Sigmoid colon (tissue), 6 donors: ENCODE measurements at regions not wholly inside any gene's neighbourhood (a gene's known extent, or its start where the extent isn't known, plus 50 kb on each side); places are given as distances from the start of the nearest gene placed in this dataset.

Experiments used
- DNase-seq: peaks from one replicate; pipeline ENCODE4 v3.0.0-alpha.2; 2019
- H3K27ac ChIP-seq, 4 donors: fragments of 200-600 bp; sonication (generic); one replicate each; pipeline ENCODE4 v1.5.1; 2016 to 2019; ENCODE audit warnings: mild to moderate bottlenecking in 1 of 4
- H3K27me3 ChIP-seq, 3 donors: fragments of 200-600 bp; sonication (generic); one replicate each; pipeline ENCODE4 v1.5.1; 2019; ENCODE audit warnings: mild to moderate bottlenecking in 1 of 3
- H3K36me3 ChIP-seq, 4 donors: fragments of 200-600 bp; sonication (generic); one replicate each; pipeline ENCODE4 v1.5.1; 2016 to 2019
- H3K4me1 ChIP-seq, 4 donors: fragments of 200-600 bp; sonication (generic); one replicate each; pipeline ENCODE4 v1.5.1; 2017 to 2019
- H3K4me3 ChIP-seq, 4 donors: fragments of 200-600 bp; sonication (generic); one replicate each; pipeline ENCODE4 v1.5.1; 2017 to 2019; ENCODE audit warnings: mild to moderate bottlenecking in 2 of 4, moderate library complexity in 1 of 4
- H3K9me3 ChIP-seq, 4 donors: fragments of 200-600 bp in 3 of 4; sonication (generic) in 3 of 4; one replicate each; pipeline versions ENCODE4 v1.5.1 to v1.6.1; 2013 to 2019
- EP300 ChIP-seq, 4 donors: sonication (generic); formaldehyde crosslinking; IDR thresholded peaks; one replicate each; pipeline ENCODE4 v1.6.1; 2017; ENCODE audit warnings: antibody characterized with exemption in 4 of 4
- POLR2A ChIP-seq, 2 donors: fragments of 450-650 bp; IDR thresholded peaks; one replicate each; pipeline ENCODE4 v1.6.1; 2016; ENCODE audit warnings: antibody characterized with exemption in 2 of 2, mild to moderate bottlenecking in 2 of 2, moderate library complexity in 2 of 2
- POLR2AphosphoS5 ChIP-seq, 4 donors: sonication (generic); formaldehyde crosslinking; IDR thresholded peaks; one replicate each; pipeline ENCODE4 v1.6.1; 2017; ENCODE audit warnings: antibody characterized with exemption in 4 of 4
- WGBS, 2 donors: extraction: QIAGEN DNeasy Blood & Tissue Kit; methylation state at CpG; one replicate each; pipeline ENCODE4 v1.1.7; 2013; 5-methylcytosine and 5-hydroxymethylcytosine counted together
- intact Hi-C: fragments of 100-400 bp; cut with DNase I; formaldehyde crosslinking; loops from one replicate; pipeline ENCODE4 v1.15.1; 2023
- TF ChIP-seq, protein P1 (sequence below), 4 experiments: fragments of 450-650 bp in 3 of 4; fragments of 200-600 bp in 1 of 4; IDR thresholded peaks; one replicate each; pipeline ENCODE4 v1.5.1; 2016 to 2019; ENCODE audit warnings: antibody characterized with exemption in 4 of 4, mild to moderate bottlenecking in 3 of 4, moderate library complexity in 2 of 4
- donor health status: healthy with polysubstance abuse.
- donor health status: healthy.

DNA sequence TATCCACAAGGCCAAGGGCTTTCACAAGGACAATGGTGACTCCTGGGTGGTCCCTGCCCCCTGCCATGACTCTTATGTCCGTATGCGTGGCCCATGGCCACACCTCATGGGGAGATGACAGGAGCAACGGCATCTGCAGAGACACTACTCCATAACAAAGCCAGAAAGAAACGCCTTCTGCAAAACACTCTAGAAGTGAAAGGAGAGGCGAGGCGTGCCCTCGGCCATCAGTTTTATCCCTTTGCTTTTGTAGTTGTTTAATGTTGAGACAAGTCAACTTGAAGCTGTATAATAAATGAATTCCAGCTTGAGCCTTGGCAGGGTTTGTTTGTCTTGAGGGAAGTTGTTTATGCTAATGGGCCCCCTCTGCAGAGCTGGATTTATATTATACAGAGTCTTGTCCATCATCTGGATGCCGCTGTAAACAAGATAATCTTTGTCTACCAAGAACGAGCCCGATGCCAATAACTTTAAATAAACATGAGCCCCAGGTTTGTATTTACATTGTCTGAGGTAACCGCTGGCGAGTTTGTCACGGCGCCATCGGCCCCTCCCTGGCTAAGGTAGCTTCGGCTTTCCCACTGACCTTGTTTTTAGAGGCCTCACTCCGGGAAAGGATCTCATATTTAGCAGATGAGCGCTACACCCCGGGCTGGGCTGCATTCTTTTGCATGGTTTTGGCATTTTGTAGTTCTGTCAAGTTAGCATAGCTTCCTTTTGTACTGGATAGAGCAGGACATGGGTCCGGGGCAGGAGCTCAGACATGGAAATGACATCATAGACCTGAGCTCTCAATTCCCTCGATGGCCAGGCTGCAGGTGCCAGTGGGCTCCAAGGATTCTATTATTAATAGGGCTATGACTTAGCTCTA, 165.3 kb downstream of the ERCC6L2 start:
- H3K36me3 ChIP-seq, result no peaks in the 10 kb centered on the region
- no peaks in the 10 kb centered on the region for H3K27me3 ChIP-seq
- intact Hi-C loops, result no loop called here
- peak overlapping the region in 3 of 4 donors; percentile 5 to 30 (median 13) for H3K27ac ChIP-seq
- peaks cover 0 to 3% (median 0%) of the 10 kb centered on the region in 4 donors for H3K9me3 ChIP-seq
- TF ChIP-seq, protein P1, sequence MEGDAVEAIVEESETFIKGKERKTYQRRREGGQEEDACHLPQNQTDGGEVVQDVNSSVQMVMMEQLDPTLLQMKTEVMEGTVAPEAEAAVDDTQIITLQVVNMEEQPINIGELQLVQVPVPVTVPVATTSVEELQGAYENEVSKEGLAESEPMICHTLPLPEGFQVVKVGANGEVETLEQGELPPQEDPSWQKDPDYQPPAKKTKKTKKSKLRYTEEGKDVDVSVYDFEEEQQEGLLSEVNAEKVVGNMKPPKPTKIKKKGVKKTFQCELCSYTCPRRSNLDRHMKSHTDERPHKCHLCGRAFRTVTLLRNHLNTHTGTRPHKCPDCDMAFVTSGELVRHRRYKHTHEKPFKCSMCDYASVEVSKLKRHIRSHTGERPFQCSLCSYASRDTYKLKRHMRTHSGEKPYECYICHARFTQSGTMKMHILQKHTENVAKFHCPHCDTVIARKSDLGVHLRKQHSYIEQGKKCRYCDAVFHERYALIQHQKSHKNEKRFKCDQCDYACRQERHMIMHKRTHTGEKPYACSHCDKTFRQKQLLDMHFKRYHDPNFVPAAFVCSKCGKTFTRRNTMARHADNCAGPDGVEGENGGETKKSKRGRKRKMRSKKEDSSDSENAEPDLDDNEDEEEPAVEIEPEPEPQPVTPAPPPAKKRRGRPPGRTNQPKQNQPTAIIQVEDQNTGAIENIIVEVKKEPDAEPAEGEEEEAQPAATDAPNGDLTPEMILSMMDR (IDR thresholded peaks at IDR 0.05), result no peak
- 12 to 53% methylated on average over 21 of the region's 21 CpGs for WGBS, 2 donors
- H3K4me1 ChIP-seq, result peaks cover 0 to 11% (median 8%) of the 10 kb centered on the region in 4 donors
- no peak overlapping the region for H3K4me3 ChIP-seq
- no peak for DNase-seq

DNA sequence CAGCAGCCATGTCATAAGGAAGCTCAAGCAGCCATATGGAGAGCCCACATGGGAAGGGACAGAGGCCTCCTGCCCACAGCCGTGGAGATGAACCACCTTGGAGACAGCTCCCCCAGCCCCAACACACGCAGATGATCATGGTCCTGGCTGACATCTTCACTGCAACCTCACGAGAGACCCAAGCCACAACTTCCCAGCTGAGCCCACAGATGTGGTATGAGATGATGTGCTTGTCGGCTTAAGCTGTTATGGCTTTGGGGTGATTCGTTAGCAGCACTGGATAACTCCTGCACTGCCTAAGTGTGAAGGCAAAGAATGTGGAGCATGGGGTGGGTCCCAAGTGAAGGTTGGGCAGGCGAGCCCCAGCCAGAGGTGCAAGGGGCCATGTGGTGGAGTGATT, 163.4 kb downstream of the ERCC6L2 start:
- WGBS, 2 donors, result 89 to 93% methylated on average over 6 of the region's 6 CpGs
- Histone ChIP-seq H3K4me1 (peaks cover 0 to 11% (median 8%) of the 10 kb centered on the region in 4 donors), H3K4me3 (no peak overlapping the region), H3K9me3 (peaks cover 0 to 3% (median 0%) of the 10 kb centered on the region in 4 donors), H3K27ac (no peak overlapping the region), H3K27me3 (no peaks in the 10 kb centered on the region), H3K36me3 (no peaks in the 10 kb centered on the region)
- TF ChIP-seq POLR2AphosphoS5 (IDR thresholded peaks at IDR 0.05) (no peak), EP300 (IDR thresholded peaks at IDR 0.05) (no peak), POLR2A (IDR thresholded peaks at IDR 0.05) (no peak)
- TF ChIP-seq, protein P1 (IDR thresholded peaks at IDR 0.05), result no peak
- no peak for DNase-seq
- intact Hi-C loops, result no loop called here

GRCh38 chr9:96038271-96038670, 162.8 kb downstream of the ERCC6L2 start:
- Histone ChIP-seq H3K4me1 (peaks cover 0 to 11% (median 8%) of the 10 kb centered on the region in 4 donors), H3K36me3 (no peaks in the 10 kb centered on the region), H3K27me3 (no peaks in the 10 kb centered on the region), H3K9me3 (peaks cover 0 to 3% (median 0%) of the 10 kb centered on the region in 4 donors), H3K27ac (no peak overlapping the region), H3K4me3 (no peak overlapping the region)
- intact Hi-C loops, result no loop called here
- DNase-seq, result no peak
- 83 to 95% methylated on average over 7 of the region's 7 CpGs for WGBS, 2 donors
- TF ChIP-seq, protein P1 (IDR thresholded peaks at IDR 0.05), result no peak
- TF ChIP-seq EP300 (IDR thresholded peaks at IDR 0.05) (no peak), POLR2AphosphoS5 (IDR thresholded peaks at IDR 0.05) (no peak), POLR2A (IDR thresholded peaks at IDR 0.05) (no peak)

- H3K4me1 ChIP-seq, result peaks cover 0 to 16% (median 14%) of the 10 kb centered on the region in 4 donors
- intact Hi-C loops, result no loop called here
- no peaks in the 10 kb centered on the region for H3K27me3 ChIP-seq
- no peak overlapping the region for H3K27ac ChIP-seq
- 86 to 88% methylated on average over 5 of the region's 5 CpGs for WGBS, 2 donors
- H3K36me3 ChIP-seq, result no peaks in the 10 kb centered on the region
- DNase-seq, result no peak
- H3K9me3 ChIP-seq, result peaks cover 0 to 3% (median 0%) of the 10 kb centered on the region in 4 donors
- no peak for TF ChIP-seq POLR2A (IDR thresholded peaks at IDR 0.05)
- TF ChIP-seq EP300 (IDR thresholded peaks at IDR 0.05), result no peak
- TF ChIP-seq, protein P1 (IDR thresholded peaks at IDR 0.05), result no peak
- no peak for TF ChIP-seq POLR2AphosphoS5 (IDR thresholded peaks at IDR 0.05)
- no peak overlapping the region for H3K4me3 ChIP-seq
Measured at GRCh38 chr9:96034553-96035122, 159.1 kb downstream of the ERCC6L2 start.
